Cerebellar cortex (tissue), 1 donor: ENCODE measurements at regions not wholly inside any gene's neighbourhood (a gene's known extent, or its start where the extent isn't known, plus 50 kb on each side); places are given as distances from the start of the nearest gene placed in this dataset.
"Not testable (repeated sequence)": the region's sequence is repeated elsewhere in the genome, so short reads cannot be mapped to it uniquely, and the experiment has no call there.

Experiments
- DNase-seq: peaks from one replicate; pipeline ENCODE4 v3.0.0-alpha.2; 2015; ENCODE audit warnings: low spot score

GRCh38 chr5:125044491-125045282 is 298.2 kb upstream of the ZNF608 start:
- DNase-seq: no peak

- no peak for DNase-seq
Measured at GRCh38 chr5:125045646-125046045, 299.2 kb upstream of the ZNF608 start.

DNA sequence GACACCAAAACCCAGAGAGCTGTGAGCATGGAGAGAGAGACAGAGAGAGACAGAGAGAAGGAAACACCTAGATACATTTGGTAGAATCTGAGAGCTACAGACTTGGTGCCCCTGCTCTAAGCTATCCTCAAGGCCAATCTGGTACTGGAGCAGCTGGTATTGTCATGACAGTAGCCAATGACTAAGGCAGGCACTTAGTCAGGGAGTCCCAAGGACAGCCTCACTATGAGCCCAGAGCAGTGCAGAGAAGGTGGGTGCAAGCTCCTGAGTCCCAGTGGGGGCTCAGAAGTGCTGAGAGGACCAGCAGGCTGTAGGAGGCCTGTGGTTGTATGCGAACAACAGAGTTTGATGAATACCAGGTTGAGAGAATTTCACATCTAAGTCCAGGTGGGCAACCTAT is 300.4 kb upstream of the ZNF608 start:
- no peak for DNase-seq

DNA sequence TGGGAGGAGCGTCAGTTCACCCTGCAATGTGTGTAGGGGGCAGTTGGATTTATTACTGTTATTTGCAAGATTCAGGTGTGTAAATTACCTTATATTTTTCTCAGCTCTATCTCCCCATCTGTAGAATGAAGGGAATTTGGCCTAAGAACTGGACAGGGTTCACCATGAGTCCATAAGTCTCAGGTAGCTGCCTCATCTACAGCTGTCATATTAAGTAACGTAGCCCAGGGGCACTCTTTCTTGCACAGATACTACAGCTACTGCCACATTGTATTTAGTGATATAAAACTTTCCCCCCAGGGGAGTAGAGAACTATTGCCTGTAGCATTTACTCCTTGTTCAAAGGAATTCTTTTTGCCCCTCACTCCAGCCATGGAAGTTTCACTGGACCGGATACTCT is 301.4 kb upstream of the ZNF608 start:
- DNase-seq: no peak

- no peak for DNase-seq
Measured at GRCh38 chr5:125049721-125050702, 303.6 kb upstream of the ZNF608 start.

DNA sequence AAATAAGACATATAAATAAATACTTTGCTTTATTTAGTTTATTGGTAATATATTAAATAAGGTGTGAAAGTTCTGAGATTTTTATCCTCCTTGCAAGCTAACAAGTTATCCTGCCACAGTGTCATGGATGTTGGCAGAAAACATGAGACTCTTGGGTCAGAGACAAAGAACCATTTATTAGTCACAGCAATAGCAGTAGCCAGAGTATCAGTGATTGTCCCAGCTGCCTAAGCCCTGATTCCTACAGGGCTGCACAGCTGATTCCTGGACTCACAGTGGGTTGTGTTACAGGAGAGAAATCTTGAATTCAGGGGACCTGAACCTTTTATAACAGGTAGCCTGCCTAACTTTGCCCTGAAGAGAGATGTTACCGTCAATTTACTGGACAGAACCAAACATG is 304.5 kb upstream of the ZNF608 start:
- no peak for DNase-seq

GRCh38 chr5:125052584-125052983 is 306.1 kb upstream of the ZNF608 start:
- no peak for DNase-seq

- no peak for DNase-seq
Measured at GRCh38 chr5:125053179-125053578, 306.7 kb upstream of the ZNF608 start.

DNA sequence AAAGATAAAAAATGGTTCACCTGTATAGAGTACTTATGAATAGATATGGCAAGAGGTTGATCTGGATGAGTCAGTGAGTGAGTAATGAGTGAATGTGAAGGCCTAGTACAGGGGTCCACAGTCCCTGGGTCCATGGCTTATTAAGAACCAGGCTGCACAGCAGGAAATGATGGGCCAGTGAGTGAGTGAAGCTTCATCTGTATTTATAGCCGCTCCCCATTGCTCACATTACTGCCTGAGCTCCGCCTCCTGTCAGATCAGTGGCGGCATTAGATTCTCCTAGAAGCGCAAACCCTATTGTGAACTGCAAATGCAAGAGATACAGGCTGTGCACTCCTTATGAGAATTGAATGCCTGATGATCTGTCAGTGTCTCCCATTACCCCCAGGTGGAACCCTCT is 307.7 kb upstream of the ZNF608 start:
- DNase-seq: no peak

DNA sequence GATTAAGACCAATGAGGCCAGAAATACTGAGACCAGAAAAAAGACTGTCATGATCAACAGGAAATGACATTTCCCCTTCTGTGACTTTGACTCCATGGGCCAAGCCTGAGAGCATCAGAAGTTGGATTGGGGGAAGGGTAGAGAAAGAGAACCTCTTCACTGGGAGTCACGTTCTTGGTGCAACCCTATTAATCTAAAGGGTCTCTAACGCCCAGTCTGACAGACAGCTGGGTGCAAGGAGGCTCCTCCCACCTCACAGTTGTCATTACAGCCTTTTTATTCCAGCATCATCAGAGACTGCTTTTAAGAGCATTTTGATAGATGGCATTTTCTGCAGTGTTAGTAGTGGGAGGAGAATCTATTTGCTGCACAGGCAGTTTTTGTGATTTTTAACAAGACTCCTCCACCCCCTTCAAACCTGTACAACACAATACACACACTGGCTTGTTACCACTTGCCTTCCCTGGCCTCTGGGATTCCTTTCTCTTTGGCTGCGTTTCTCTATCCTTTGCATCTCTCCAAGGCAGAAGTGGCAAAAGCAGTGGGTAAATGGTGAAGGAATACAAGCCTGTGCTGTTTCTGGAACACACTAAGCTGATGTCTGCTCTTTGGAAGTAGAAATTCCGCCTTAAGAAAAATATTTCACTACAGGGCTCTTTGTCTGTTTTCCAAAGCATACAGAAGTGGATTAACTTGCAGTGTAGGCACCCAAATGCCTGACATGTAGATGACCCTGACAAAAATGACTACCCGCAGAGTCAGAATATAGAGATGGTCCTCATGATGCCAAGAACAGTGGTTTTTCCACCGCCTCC is 310.4 kb upstream of the ZNF608 start:
- no peak for DNase-seq

DNA sequence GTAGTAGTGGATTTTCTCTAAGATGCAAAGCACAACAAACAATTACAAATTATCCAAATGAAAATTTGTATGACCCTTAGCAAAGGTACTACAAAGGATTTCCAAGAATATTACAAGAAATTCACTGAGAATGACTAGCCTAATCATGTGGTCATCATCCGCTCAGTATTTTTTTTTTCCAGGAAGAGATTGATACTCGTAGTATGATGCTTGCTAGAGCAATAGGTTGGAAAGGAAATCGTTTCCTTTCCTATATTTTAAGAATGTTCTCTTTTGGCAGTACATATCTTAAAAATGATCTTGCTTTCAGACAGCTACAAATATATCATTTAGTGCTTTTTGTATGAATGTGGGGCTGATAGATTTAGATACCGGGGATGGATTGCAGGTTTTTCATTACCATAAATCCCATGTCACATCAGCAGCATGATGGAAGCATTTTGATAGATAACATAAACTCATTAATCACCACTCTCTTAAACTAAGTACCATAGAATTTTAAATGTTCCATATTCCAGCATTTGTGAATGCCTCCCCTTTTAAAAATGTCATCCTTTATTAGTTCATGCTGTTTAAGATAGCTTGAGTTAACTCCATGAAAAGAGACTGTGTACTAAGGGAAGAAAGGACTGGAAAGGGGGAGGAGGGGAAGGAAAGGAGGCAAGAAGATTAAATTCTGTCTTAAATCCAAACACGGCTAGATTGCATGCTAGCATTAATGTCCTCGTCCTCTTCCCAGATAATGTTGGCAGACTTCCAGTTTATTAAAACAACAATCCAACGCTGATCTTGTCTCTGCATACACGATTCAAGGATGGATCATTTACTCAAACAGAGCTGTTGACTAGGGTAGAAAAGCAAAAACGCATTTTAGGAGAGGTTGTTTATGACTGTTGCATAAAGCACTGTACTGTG is 311.7 kb upstream of the ZNF608 start:
- no peak for DNase-seq

GRCh38 chr5:125059255-125060002 is 313.0 kb upstream of the ZNF608 start:
- DNase-seq: no peak

GRCh38 chr5:125061726-125062125 is 315.3 kb upstream of the ZNF608 start:
- no peak for DNase-seq

DNA sequence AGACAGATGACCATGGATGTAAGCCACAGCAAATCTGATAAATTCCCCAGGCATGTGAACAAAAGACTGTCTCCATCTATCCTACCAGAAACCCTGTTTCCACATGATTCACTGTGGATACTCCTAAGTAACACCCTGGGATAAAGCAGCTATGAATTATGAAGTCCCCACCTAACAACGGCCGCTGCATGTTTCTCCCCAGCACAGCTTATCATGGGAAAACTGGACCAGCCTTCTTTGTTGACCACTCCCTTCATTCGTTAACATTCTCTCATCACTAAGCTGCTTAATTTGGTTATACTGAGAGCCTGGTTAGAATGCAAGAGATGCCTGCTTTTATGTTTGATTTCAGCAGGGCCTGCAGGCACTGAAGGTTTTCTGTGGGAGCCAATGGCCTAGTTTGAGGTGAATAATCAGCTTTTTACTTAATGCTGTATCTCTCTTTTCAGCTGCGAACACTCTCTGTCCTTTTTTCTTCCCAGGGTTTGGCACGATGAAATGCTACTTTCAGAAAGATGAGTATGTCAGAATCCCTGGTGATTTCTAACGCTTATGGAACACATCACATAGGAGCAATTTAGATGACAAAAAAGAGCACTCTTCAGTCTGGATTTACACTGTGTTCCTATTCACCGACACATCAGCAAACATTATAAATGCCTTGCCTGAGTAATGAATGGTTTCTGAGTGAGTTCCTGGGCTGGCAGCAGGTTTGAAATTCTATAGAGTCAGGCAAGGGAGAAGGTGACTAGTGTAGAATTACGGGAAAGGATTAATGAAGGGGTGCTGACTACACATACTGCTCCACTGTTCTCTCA is 318.4 kb upstream of the ZNF608 start:
- DNase-seq: no peak

DNA sequence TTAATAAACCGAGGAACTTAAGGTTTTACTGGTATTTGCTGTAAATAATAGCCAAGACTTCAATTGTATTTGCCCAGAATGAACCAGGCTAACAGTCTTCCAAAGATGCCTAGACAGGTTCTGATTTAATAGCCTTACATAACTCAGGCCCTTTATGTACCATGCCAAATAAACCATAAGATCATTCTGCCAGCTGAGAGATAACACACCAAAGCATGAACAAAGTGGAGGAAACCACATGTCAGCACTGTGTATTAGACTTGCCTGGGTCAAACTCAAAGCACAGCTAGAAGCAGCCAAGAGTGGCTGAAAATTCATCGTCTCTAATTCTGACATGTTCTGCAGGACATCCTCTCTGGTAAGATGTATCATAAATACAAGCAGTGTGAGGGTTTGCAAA is 319.3 kb upstream of the ZNF608 start:
- DNase-seq: no peak

- no peak for DNase-seq
Measured at GRCh38 chr5:125070961-125071360, 324.5 kb upstream of the ZNF608 start.

DNA sequence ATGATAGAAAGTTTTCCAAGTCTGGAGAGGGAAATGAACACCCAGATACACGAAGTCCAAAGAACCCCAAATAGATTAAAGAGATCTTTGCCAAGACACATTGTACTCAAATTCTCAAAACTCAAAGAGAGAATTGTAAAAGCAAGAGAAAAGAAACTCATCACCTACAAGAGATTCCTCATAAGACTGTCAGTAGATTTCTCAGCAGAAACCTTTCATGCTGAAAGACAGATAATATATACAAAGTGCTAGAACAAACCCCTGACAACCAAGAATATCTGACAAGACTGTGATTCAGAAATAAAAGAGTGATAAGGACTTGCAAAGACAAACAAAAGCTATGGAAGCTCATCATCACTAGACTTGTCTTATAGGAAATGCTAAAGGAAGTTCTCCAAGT is 326.7 kb upstream of the ZNF608 start:
- DNase-seq: no peak

GRCh38 chr5:125075567-125075966 is 329.1 kb upstream of the ZNF608 start:
- DNase-seq: no peak

DNA sequence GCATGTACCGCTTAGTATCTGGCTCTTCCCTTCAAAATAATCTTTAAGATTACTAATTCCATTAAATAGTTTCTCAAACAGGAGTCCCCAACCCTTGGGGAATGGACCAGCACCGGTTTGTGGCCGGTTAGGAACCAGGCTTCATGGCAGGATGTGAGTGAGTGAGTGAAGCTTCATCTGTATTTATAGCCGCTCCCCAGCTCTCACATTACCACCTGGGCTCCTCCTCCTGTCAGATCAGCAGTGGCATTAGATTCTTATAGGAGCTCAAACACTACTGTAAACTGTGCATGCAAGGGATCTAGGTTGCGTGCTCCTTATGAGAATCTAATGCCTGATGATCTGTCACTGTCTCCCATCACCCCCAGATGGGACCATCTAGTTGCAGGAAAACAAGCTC is 332.6 kb upstream of the ZNF608 start:
- DNase-seq: not testable (repeated sequence)

DNA sequence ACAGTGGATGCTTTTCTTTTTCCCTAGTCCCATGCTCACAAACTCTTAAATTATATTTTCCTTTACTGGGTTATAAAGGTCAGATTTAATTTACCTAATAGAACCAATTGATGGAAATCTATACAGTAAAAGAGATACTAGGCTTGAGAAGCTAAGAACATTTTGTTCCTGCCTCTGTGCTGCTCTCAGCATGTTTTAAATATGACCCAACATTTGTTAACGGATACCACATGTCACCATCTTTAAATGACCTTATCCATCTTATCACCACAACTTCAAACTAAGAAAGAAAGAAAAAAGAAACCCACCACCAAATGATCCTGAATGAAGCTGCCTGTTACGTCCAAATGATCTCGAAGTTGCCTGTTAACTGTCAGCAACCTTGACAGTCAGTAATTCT is 334.7 kb upstream of the ZNF608 start:
- DNase-seq: no peak
